SK-N-SH treated with all-trans-retinoic acid at 6 μM for 48 hours (cell line): ENCODE measurements at regions not wholly inside any gene's neighbourhood (a gene's known extent, or its start where the extent isn't known, plus 50 kb on each side); places are given as distances from the start of the nearest gene placed in this dataset.

Experiments
- ATAC-seq: fragments of 200-7000 bp; cut with Tn5 transposase; 3 replicates; pipeline ENCODE4 v1.9.1; 2020; ENCODE audit warnings: mild to moderate bottlenecking, moderate library complexity
- ARNTL ChIP-seq: fragments of 450-650 bp; formaldehyde crosslinking; IDR thresholded peaks from 2 replicates; pipeline ENCODE4 v1.5.0; 2020; ENCODE audit warnings: low read depth, mild to moderate bottlenecking, moderate library complexity, borderline replicate concordance
- CREB5 ChIP-seq: fragments of 250-450 bp; sonication (Bioruptor Pico); IDR thresholded peaks from 2 replicates; pipeline ENCODE4 v1.5.1; 2020; ENCODE audit warnings: low read depth, mild to moderate bottlenecking, moderate library complexity
- CSDC2 ChIP-seq: fragments of 250-450 bp; sonication (Bioruptor Pico); IDR thresholded peaks from 2 replicates; pipeline ENCODE4 v1.5.0; 2020; ENCODE audit warnings: mild to moderate bottlenecking, moderate library complexity
- ESRRG ChIP-seq: fragments of 250-450 bp; sonication (Bioruptor Pico); IDR thresholded peaks from 2 replicates; pipeline ENCODE4 v1.6.1; 2021; ENCODE audit warnings: mild to moderate bottlenecking
- GLIS3 ChIP-seq: fragments of 250-450 bp; sonication (Bioruptor Pico); IDR thresholded peaks from 2 replicates; pipeline ENCODE4 v1.5.0; 2020; ENCODE audit warnings: mild to moderate bottlenecking, moderate library complexity
- ISL1 ChIP-seq: fragments of 250-450 bp; sonication (Bioruptor Pico); IDR thresholded peaks from 2 replicates; pipeline ENCODE4 v2.1.2; 2022; ENCODE audit warnings: mild to moderate bottlenecking, moderate library complexity
- OSR1 ChIP-seq: fragments of 250-450 bp; sonication (Bioruptor Pico); IDR thresholded peaks from 2 replicates; pipeline ENCODE4 v1.8.0; 2022; ENCODE audit warnings: moderate library complexity, mild to moderate bottlenecking, inconsistent platforms
- POU6F1 ChIP-seq: fragments of 250-450 bp; sonication (Bioruptor Pico); IDR thresholded peaks from 2 replicates; pipeline ENCODE4 v1.8.0; 2021; ENCODE audit warnings: low read depth, mild to moderate bottlenecking, moderate library complexity, borderline replicate concordance
- PPARA ChIP-seq: fragments of 250-450 bp; sonication (Bioruptor Pico); IDR thresholded peaks from 2 replicates; pipeline ENCODE4 v1.5.0; 2020; ENCODE audit warnings: mild to moderate bottlenecking, borderline replicate concordance
- RARB ChIP-seq: fragments of 250-450 bp; sonication (Bioruptor Pico); IDR thresholded peaks from 2 replicates; pipeline ENCODE4 v1.8.0; 2021; ENCODE audit warnings: mild to moderate bottlenecking, moderate library complexity
- SNAI2 ChIP-seq: fragments of 250-450 bp; sonication (Bioruptor Pico); IDR thresholded peaks from 2 replicates; pipeline ENCODE4 v1.5.0; 2020; ENCODE audit warnings: mild to moderate bottlenecking, moderate library complexity
- TCF4 ChIP-seq: fragments of 250-450 bp; sonication (Bioruptor Pico); IDR thresholded peaks from 2 replicates; pipeline ENCODE4 v1.8.0; 2021; ENCODE audit warnings: mild to moderate bottlenecking, moderate library complexity, borderline replicate concordance
- TOX ChIP-seq: fragments of 250-450 bp; sonication (Bioruptor Pico); IDR thresholded peaks from 2 replicates; pipeline ENCODE4 v1.8.0; 2021; ENCODE audit warnings: mild to moderate bottlenecking, moderate library complexity, borderline replicate concordance
- ZC3H10 ChIP-seq: fragments of 250-450 bp; sonication (Bioruptor Pico); IDR thresholded peaks from 2 replicates; pipeline ENCODE4 v1.5.1; 2021; ENCODE audit warnings: mild to moderate bottlenecking, moderate library complexity
- ZFP3 ChIP-seq: fragments of 250-450 bp; sonication (Bioruptor Pico); IDR thresholded peaks from 2 replicates; pipeline ENCODE4 v1.5.0; 2020; ENCODE audit warnings: mild to moderate bottlenecking, moderate library complexity
- ZFP30 ChIP-seq: fragments of 450-650 bp; formaldehyde crosslinking; IDR thresholded peaks from 2 replicates; pipeline ENCODE4 v1.5.0; 2022; ENCODE audit warnings: mild to moderate bottlenecking, moderate library complexity
- ZNF565 ChIP-seq: fragments of 450-650 bp; formaldehyde crosslinking; conservative IDR thresholded peaks from 2 replicates; pipeline ENCODE4 v1.5.0; 2020; ENCODE audit warnings: low read depth, mild to moderate bottlenecking, moderate library complexity
- ZNF70 ChIP-seq: fragments of 450-650 bp; formaldehyde crosslinking; IDR thresholded peaks from 2 replicates; pipeline ENCODE4 v1.5.0; 2020; ENCODE audit warnings: mild to moderate bottlenecking, moderate library complexity
- TF ChIP-seq, protein P1 (sequence below): fragments of 250-450 bp; sonication (Bioruptor Pico); IDR thresholded peaks from 2 replicates; pipeline ENCODE4 v1.5.1; 2021; ENCODE audit warnings: mild to moderate bottlenecking, moderate library complexity
- TF ChIP-seq, protein P2 (sequence below): fragments of 250-450 bp; sonication (Bioruptor Pico); IDR thresholded peaks from 2 replicates; pipeline ENCODE4 v1.8.0; 2020; ENCODE audit warnings: mild to moderate bottlenecking, moderate library complexity, borderline replicate concordance
- TF ChIP-seq, protein P3 (sequence below): fragments of 250-450 bp; sonication (Bioruptor Pico); IDR thresholded peaks from 2 replicates; pipeline ENCODE4 v1.5.0; 2020; ENCODE audit warnings: mild to moderate bottlenecking, moderate library complexity

- TF ChIP-seq ARNTL (CRISPR knock-in tag): no peak
- TF ChIP-seq OSR1 (CRISPR knock-in tag): no peak
- no peak for TF ChIP-seq ZC3H10 (CRISPR knock-in tag)
- no peak for TF ChIP-seq TOX
- no peak for TF ChIP-seq ZFP30
- TF ChIP-seq, all 23 proteins: peak for 0
- no peak for ATAC-seq
Measured at GRCh38 chr1:178595491-178595890, 82.6 kb downstream of the TEX35 start.

- no peak for ATAC-seq
- TF ChIP-seq ZFP30 (no peak), ZFP3 (CRISPR knock-in tag) (no peak), ARNTL (CRISPR knock-in tag) (no peak), ZNF70 (CRISPR knock-in tag) (no peak), ZNF565 (no peak), GLIS3 (CRISPR knock-in tag) (no peak), OSR1 (CRISPR knock-in tag) (no peak), TCF4 (CRISPR knock-in tag) (no peak), SNAI2 (no peak), CSDC2 (CRISPR knock-in tag) (no peak), TOX (no peak), CREB5 (no peak), PPARA (CRISPR knock-in tag) (no peak), RARB (CRISPR knock-in tag) (no peak), ESRRG (CRISPR knock-in tag) (no peak), ISL1 (CRISPR knock-in tag) (no peak), POU6F1 (CRISPR knock-in tag) (no peak)
- TF ChIP-seq, protein P1, sequence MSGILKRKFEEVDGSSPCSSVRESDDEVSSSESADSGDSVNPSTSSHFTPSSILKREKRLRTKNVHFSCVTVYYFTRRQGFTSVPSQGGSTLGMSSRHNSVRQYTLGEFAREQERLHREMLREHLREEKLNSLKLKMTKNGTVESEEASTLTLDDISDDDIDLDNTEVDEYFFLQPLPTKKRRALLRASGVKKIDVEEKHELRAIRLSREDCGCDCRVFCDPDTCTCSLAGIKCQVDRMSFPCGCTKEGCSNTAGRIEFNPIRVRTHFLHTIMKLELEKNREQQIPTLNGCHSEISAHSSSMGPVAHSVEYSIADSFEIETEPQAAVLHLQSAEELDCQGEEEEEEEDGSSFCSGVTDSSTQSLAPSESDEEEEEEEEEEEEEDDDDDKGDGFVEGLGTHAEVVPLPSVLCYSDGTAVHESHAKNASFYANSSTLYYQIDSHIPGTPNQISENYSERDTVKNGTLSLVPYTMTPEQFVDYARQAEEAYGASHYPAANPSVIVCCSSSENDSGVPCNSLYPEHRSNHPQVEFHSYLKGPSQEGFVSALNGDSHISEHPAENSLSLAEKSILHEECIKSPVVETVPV (CRISPR knock-in tag): no peak
- TF ChIP-seq, protein P2, sequence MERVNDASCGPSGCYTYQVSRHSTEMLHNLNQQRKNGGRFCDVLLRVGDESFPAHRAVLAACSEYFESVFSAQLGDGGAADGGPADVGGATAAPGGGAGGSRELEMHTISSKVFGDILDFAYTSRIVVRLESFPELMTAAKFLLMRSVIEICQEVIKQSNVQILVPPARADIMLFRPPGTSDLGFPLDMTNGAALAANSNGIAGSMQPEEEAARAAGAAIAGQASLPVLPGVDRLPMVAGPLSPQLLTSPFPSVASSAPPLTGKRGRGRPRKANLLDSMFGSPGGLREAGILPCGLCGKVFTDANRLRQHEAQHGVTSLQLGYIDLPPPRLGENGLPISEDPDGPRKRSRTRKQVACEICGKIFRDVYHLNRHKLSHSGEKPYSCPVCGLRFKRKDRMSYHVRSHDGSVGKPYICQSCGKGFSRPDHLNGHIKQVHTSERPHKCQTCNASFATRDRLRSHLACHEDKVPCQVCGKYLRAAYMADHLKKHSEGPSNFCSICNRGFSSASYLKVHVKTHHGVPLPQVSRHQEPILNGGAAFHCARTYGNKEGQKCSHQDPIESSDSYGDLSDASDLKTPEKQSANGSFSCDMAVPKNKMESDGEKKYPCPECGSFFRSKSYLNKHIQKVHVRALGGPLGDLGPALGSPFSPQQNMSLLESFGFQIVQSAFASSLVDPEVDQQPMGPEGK (CRISPR knock-in tag): no peak
- TF ChIP-seq, protein P3, sequence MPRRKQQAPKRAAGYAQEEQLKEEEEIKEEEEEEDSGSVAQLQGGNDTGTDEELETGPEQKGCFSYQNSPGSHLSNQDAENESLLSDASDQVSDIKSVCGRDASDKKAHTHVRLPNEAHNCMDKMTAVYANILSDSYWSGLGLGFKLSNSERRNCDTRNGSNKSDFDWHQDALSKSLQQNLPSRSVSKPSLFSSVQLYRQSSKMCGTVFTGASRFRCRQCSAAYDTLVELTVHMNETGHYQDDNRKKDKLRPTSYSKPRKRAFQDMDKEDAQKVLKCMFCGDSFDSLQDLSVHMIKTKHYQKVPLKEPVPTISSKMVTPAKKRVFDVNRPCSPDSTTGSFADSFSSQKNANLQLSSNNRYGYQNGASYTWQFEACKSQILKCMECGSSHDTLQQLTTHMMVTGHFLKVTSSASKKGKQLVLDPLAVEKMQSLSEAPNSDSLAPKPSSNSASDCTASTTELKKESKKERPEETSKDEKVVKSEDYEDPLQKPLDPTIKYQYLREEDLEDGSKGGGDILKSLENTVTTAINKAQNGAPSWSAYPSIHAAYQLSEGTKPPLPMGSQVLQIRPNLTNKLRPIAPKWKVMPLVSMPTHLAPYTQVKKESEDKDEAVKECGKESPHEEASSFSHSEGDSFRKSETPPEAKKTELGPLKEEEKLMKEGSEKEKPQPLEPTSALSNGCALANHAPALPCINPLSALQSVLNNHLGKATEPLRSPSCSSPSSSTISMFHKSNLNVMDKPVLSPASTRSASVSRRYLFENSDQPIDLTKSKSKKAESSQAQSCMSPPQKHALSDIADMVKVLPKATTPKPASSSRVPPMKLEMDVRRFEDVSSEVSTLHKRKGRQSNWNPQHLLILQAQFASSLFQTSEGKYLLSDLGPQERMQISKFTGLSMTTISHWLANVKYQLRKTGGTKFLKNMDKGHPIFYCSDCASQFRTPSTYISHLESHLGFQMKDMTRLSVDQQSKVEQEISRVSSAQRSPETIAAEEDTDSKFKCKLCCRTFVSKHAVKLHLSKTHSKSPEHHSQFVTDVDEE: no peak
- TF ChIP-seq, all 23 proteins: peak for 0
Measured at GRCh38 chr1:178599087-178599486, 86.2 kb downstream of the TEX35 start.

DNA sequence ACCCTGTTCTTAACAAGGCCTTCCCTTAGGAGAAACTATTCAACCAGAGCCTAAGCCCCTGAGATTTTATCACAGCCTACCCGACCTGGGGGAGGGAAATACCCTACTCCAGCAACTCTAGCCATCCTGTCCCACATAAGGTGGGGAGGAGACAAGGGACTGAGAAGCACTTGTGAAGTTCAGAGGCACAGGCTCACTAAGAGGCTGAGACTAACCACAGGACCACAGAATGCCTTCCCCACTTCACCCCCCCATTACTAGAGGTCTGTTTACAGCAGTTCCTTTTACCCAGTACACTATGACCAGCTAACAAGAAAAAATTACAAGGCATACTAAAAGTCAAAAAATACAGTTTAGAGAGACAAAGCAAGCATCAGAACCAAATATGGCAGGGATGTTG is 86.8 kb downstream of the TEX35 start:
- no peak for ATAC-seq
- TF ChIP-seq CSDC2 (CRISPR knock-in tag) (no peak), ARNTL (CRISPR knock-in tag) (no peak), PPARA (CRISPR knock-in tag) (no peak), TOX (no peak), ZNF70 (CRISPR knock-in tag) (no peak), POU6F1 (CRISPR knock-in tag) (no peak), OSR1 (CRISPR knock-in tag) (no peak), TCF4 (CRISPR knock-in tag) (no peak)
- TF ChIP-seq, protein P2 (CRISPR knock-in tag): no peak
- TF ChIP-seq, all 23 proteins: peak for 0
